Fibroblast of lung (primary cell): ENCODE measurements at regions not wholly inside any gene's neighbourhood (a gene's known extent, or its start where the extent isn't known, plus 50 kb on each side); places are given as distances from the start of the nearest gene placed in this dataset.

Source experiments
- DNase-seq, 2 donors: peaks; one replicate each; pipeline versions ENCODE4 v3.0.0 to v3.0.0-alpha.2; 2010; ENCODE audit warnings: low read depth in 2 of 2
- H2AFZ ChIP-seq: 2 replicates; pipeline ENCODE4 v1.5.1; 2012; ENCODE audit warnings: low read length, control low read depth, inconsistent platforms
- H3K27ac ChIP-seq: 2 replicates; pipeline ENCODE4 v1.5.1; 2011; ENCODE audit warnings: low read length, control low read depth; ENCODE audit not compliant: insufficient read depth
- H3K27me3 ChIP-seq: 2 replicates; pipeline ENCODE4 v1.5.1; 2011; ENCODE audit warnings: mild to moderate bottlenecking, low read length; ENCODE audit not compliant: control insufficient read depth, insufficient read depth
- H3K36me3 ChIP-seq: 2 replicates; pipeline ENCODE4 v1.5.1; 2011; ENCODE audit warnings: low read length; ENCODE audit not compliant: control insufficient read depth, insufficient read depth
- H3K4me1 ChIP-seq: 2 replicates; pipeline ENCODE4 v1.5.1; 2011; ENCODE audit warnings: low read length; ENCODE audit not compliant: control insufficient read depth, insufficient read depth; ENCODE audit errors: extremely low read depth
- H3K4me2 ChIP-seq: 2 replicates; pipeline ENCODE4 v1.5.1; 2011; ENCODE audit warnings: low read length, control low read depth; ENCODE audit not compliant: insufficient read depth; ENCODE audit errors: extremely low read depth
- H3K4me3 ChIP-seq, 4 experiments: fragments of 200-600 bp in 1 of 4; sonication (generic) in 1 of 4; replicated peaks in 1 of 4; 2 replicates each; pipeline ENCODE4 v1.5.1; 2011 to 2016; ENCODE audit warnings: low read length in 4 of 4, low read depth in 3 of 4, mild to moderate bottlenecking in 3 of 4, control low read depth in 2 of 4, inconsistent platforms in 1 of 4, mixed read lengths in 1 of 4; ENCODE audit not compliant: insufficient read depth in 1 of 4; ENCODE audit errors: control extremely low read depth in 1 of 4
- H3K79me2 ChIP-seq: 2 replicates; pipeline ENCODE4 v1.5.1; 2012; ENCODE audit warnings: mild to moderate bottlenecking, low read length, inconsistent platforms; ENCODE audit not compliant: control insufficient read depth, insufficient read depth
- H3K9ac ChIP-seq: 2 replicates; pipeline ENCODE4 v1.5.1; 2011; ENCODE audit warnings: mild to moderate bottlenecking, low read length, control low read depth; ENCODE audit not compliant: insufficient read depth
- H3K9me3 ChIP-seq: 2 replicates; pipeline ENCODE4 v1.5.1; 2012; ENCODE audit warnings: low read depth, low read length; ENCODE audit not compliant: control insufficient read depth, insufficient read depth
- H4K20me1 ChIP-seq: 2 replicates; pipeline ENCODE4 v1.5.1; 2011; ENCODE audit warnings: low read length; ENCODE audit not compliant: control insufficient read depth, insufficient read depth; ENCODE audit errors: extremely low read depth
- CTCF ChIP-seq, 2 donors: IDR thresholded peaks in 1 of 2; conservative IDR thresholded peaks in 1 of 2; 1 replicate in 1 of 2; 2 replicates in 1 of 2; pipeline ENCODE4 v1.5.1; 2011 to 2012; ENCODE audit warnings: low read length in 2 of 2, control low read depth in 1 of 2, inconsistent platforms in 1 of 2, low read depth in 1 of 2, mild to moderate bottlenecking in 1 of 2
- EZH2 ChIP-seq: IDR thresholded peaks from 2 replicates; pipeline ENCODE4 v1.5.1; 2012; ENCODE audit warnings: low read length, control low read depth, mild to moderate bottlenecking; ENCODE audit errors: missing control alignments

- H4K20me1 ChIP-seq = no peaks in the 10 kb centered on the region
- H3K4me1 ChIP-seq = peaks cover 2% of the 10 kb centered on the region
- H3K4me2 ChIP-seq = no peak overlapping the region
- TF ChIP-seq CTCF (conservative IDR thresholded peaks at IDR 0.05 in 1 of 2, IDR thresholded peaks at IDR 0.05 in 1 of 2; ENCODE audit: low read depth in 1 of 2, low read length in 2 of 2) (no peak), EZH2 (no peak)
- no peak overlapping the region for H3K4me3 ChIP-seq
- H3K27me3 ChIP-seq = no peaks in the 10 kb centered on the region
- H3K9ac ChIP-seq = no peak overlapping the region
- no peak overlapping the region for H2AFZ ChIP-seq
- no peak for DNase-seq
- H3K79me2 ChIP-seq = no peaks in the 10 kb centered on the region
- no peaks in the 10 kb centered on the region for H3K9me3 ChIP-seq
- H3K36me3 ChIP-seq = no peaks in the 10 kb centered on the region
- H3K27ac ChIP-seq = no peak overlapping the region
These were observed 374.5 kb upstream of the PROK2 start for GRCh38 chr3:72159487-72159886.

- Histone ChIP-seq H3K27ac (no peak overlapping the region), H3K9ac (no peak overlapping the region), H3K4me2 (no peak overlapping the region), H3K4me3 (no peak overlapping the region), H4K20me1 (no peaks in the 10 kb centered on the region), H3K27me3 (no peaks in the 10 kb centered on the region), H3K36me3 (no peaks in the 10 kb centered on the region), H3K9me3 (no peaks in the 10 kb centered on the region), H3K4me1 (peaks cover 2% of the 10 kb centered on the region), H2AFZ (no peak overlapping the region), H3K79me2 (no peaks in the 10 kb centered on the region)
- TF ChIP-seq CTCF (conservative IDR thresholded peaks at IDR 0.05 in 1 of 2, IDR thresholded peaks at IDR 0.05 in 1 of 2; ENCODE audit: low read depth in 1 of 2, low read length in 2 of 2) = no peak
- TF ChIP-seq EZH2 = no peak
- no peak for DNase-seq
These were observed 373.8 kb upstream of the PROK2 start for GRCh38 chr3:72158639-72159326.

GRCh38 chr3:72157748-72158638 lies 373.0 kb upstream of the PROK2 start:
- H3K27ac ChIP-seq = no peak overlapping the region
- no peak overlapping the region for H2AFZ ChIP-seq
- TF ChIP-seq EZH2 (no peak), CTCF (conservative IDR thresholded peaks at IDR 0.05 in 1 of 2, IDR thresholded peaks at IDR 0.05 in 1 of 2; ENCODE audit: low read depth in 1 of 2, low read length in 2 of 2) (no peak)
- no peaks in the 10 kb centered on the region for H3K9me3 ChIP-seq
- no peaks in the 10 kb centered on the region for H4K20me1 ChIP-seq
- no peaks in the 10 kb centered on the region for H3K79me2 ChIP-seq
- no peak overlapping the region for H3K9ac ChIP-seq
- no peak overlapping the region for H3K4me3 ChIP-seq
- H3K4me1 ChIP-seq = peaks cover 6% of the 10 kb centered on the region
- no peak for DNase-seq
- H3K27me3 ChIP-seq = no peaks in the 10 kb centered on the region
- no peak overlapping the region for H3K4me2 ChIP-seq
- H3K36me3 ChIP-seq = no peaks in the 10 kb centered on the region
